ENCODE measurements at regions not wholly inside any gene's neighbourhood (a gene's known extent, or its start where the extent isn't known, plus 50 kb on each side); places are given as distances from the start of the nearest gene placed in this dataset.

- no peaks in the 10 kb centered on the region for H3K9me3 Mint-ChIP-seq
- H3K36me3 Mint-ChIP-seq, result peaks cover 3% of the 10 kb centered on the region
- H3K27me3 Mint-ChIP-seq (ENCODE audit: low read depth), result no peaks in the 10 kb centered on the region
- no peak overlapping the region for H3K4me3 Mint-ChIP-seq
- TF ChIP-seq CTCF (IDR thresholded peaks at IDR 0.05; ENCODE audit: unreplicated experiment), result no peak
- peak overlapping the region; percentile 84 for H3K27ac Mint-ChIP-seq
- DNase-seq (ENCODE audit: low spot score in 2 of 2, unreplicated experiment in 2 of 2), result no peak
- peaks cover 22% of the 10 kb centered on the region for H3K4me1 Mint-ChIP-seq
Measured at GRCh38 chr11:105203569-105204240, 64.1 kb upstream of the CARD18 start.

GRCh38 chr11:105202844-105203548 lies 63.4 kb upstream of the CARD18 start:
- DNase-seq (ENCODE audit: low spot score in 2 of 2, unreplicated experiment in 2 of 2), result no peak
- Mint-ChIP-seq H3K27ac (peak overlapping the region; percentile 78), H3K9me3 (no peaks in the 10 kb centered on the region), H3K36me3 (peaks cover 3% of the 10 kb centered on the region), H3K4me1 (peaks cover 22% of the 10 kb centered on the region), H3K27me3 (ENCODE audit: low read depth) (no peaks in the 10 kb centered on the region), H3K4me3 (no peak overlapping the region)
- TF ChIP-seq CTCF (IDR thresholded peaks at IDR 0.05; ENCODE audit: unreplicated experiment), result no peak

GRCh38 chr11:105202422-105202821 lies 62.9 kb upstream of the CARD18 start:
- Mint-ChIP-seq H3K27ac (peak overlapping the region; percentile 78), H3K4me3 (no peak overlapping the region), H3K36me3 (peaks cover 3% of the 10 kb centered on the region), H3K9me3 (no peaks in the 10 kb centered on the region), H3K4me1 (peaks cover 22% of the 10 kb centered on the region), H3K27me3 (ENCODE audit: low read depth) (no peaks in the 10 kb centered on the region)
- TF ChIP-seq CTCF (IDR thresholded peaks at IDR 0.05; ENCODE audit: unreplicated experiment), result no peak
- DNase-seq (ENCODE audit: low spot score in 2 of 2, unreplicated experiment in 2 of 2), result no peak

GRCh38 chr11:105201166-105201565 lies 61.6 kb upstream of the CARD18 start:
- Mint-ChIP-seq H3K9me3 (no peaks in the 10 kb centered on the region), H3K4me3 (no peak overlapping the region), H3K27me3 (ENCODE audit: low read depth) (no peaks in the 10 kb centered on the region), H3K36me3 (no peaks in the 10 kb centered on the region), H3K4me1 (peaks cover 22% of the 10 kb centered on the region), H3K27ac (no peak overlapping the region)
- no peak for TF ChIP-seq CTCF (IDR thresholded peaks at IDR 0.05; ENCODE audit: unreplicated experiment)
- DNase-seq (ENCODE audit: low spot score in 2 of 2, unreplicated experiment in 2 of 2), result no peak

GRCh38 chr11:105197071-105197815 lies 57.7 kb upstream of the CARD18 start:
- H3K4me3 Mint-ChIP-seq, result no peak overlapping the region

More at GRCh38 chr11:105197071-105197815, 57.7 kb upstream of the CARD18 start:
- no peak for TF ChIP-seq CTCF (IDR thresholded peaks at IDR 0.05; ENCODE audit: unreplicated experiment)
- Mint-ChIP-seq H3K9me3 (peaks cover 6% of the 10 kb centered on the region), H3K27ac (no peak overlapping the region), H3K36me3 (no peaks in the 10 kb centered on the region), H3K4me1 (peaks cover 5% of the 10 kb centered on the region), H3K27me3 (ENCODE audit: low read depth) (no peaks in the 10 kb centered on the region)
- DNase-seq (ENCODE audit: low spot score in 2 of 2, unreplicated experiment in 2 of 2), result no peak
